ENCODE measurements at regions not wholly inside any gene's neighbourhood (a gene's known extent, or its start where the extent isn't known, plus 50 kb on each side); places are given as distances from the start of the nearest gene placed in this dataset.

GRCh38 chr6:43873806-43874714 lies 104.0 kb downstream of the VEGFA start:
- no peak for TF ChIP-seq ZNF24 (IDR thresholded peaks at IDR 0.05)
- no peak for TF ChIP-seq RBBP5 (IDR thresholded peaks at IDR 0.05; ENCODE audit: borderline replicate concordance, insufficient read depth, low read length, poor library complexity, severe bottlenecking)
- no peak for TF ChIP-seq NFE2 (IDR thresholded peaks at IDR 0.05; ENCODE audit: low read depth)
- TF ChIP-seq TRIM24 (IDR thresholded peaks at IDR 0.05), result no peak
- TF ChIP-seq, protein P1, sequence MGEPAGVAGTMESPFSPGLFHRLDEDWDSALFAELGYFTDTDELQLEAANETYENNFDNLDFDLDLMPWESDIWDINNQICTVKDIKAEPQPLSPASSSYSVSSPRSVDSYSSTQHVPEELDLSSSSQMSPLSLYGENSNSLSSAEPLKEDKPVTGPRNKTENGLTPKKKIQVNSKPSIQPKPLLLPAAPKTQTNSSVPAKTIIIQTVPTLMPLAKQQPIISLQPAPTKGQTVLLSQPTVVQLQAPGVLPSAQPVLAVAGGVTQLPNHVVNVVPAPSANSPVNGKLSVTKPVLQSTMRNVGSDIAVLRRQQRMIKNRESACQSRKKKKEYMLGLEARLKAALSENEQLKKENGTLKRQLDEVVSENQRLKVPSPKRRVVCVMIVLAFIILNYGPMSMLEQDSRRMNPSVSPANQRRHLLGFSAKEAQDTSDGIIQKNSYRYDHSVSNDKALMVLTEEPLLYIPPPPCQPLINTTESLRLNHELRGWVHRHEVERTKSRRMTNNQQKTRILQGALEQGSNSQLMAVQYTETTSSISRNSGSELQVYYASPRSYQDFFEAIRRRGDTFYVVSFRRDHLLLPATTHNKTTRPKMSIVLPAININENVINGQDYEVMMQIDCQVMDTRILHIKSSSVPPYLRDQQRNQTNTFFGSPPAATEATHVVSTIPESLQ (CRISPR knock-in tag; IDR thresholded peaks at IDR 0.05), result no peak

All from K562 (cell line).